ENCODE measurements at regions not wholly inside any gene's neighbourhood (a gene's known extent, or its start where the extent isn't known, plus 50 kb on each side); places are given as distances from the start of the nearest gene placed in this dataset.

DNA sequence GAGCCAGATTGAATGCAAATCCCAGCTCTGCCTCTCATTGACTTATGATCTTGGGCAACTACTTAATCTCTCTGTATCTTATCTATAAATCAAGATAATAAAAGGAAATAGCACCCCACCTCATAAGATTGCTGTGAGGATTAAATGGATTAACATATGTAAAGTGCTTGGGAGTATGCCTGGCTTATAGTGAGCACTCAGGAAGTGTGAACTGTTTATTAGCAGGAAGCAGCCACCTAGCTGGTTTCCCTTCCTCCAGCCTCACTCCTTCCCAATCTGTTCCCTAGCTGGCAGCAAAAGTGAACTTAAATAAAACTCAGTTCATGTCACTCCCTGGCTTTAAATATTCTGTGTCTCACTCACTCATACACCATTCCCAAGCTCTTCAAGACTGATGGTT lies 526.6 kb upstream of the PKDCC start:
- Histone ChIP-seq H3K27ac (no peak overlapping the region), H3K9me3 (no peaks in the 10 kb centered on the region), H3K4me3 (no peak overlapping the region), H3K36me3 (no peaks in the 10 kb centered on the region), H3K4me1 (no peaks in the 10 kb centered on the region), H3K27me3 (no peaks in the 10 kb centered on the region)
- TF ChIP-seq, protein P1, sequence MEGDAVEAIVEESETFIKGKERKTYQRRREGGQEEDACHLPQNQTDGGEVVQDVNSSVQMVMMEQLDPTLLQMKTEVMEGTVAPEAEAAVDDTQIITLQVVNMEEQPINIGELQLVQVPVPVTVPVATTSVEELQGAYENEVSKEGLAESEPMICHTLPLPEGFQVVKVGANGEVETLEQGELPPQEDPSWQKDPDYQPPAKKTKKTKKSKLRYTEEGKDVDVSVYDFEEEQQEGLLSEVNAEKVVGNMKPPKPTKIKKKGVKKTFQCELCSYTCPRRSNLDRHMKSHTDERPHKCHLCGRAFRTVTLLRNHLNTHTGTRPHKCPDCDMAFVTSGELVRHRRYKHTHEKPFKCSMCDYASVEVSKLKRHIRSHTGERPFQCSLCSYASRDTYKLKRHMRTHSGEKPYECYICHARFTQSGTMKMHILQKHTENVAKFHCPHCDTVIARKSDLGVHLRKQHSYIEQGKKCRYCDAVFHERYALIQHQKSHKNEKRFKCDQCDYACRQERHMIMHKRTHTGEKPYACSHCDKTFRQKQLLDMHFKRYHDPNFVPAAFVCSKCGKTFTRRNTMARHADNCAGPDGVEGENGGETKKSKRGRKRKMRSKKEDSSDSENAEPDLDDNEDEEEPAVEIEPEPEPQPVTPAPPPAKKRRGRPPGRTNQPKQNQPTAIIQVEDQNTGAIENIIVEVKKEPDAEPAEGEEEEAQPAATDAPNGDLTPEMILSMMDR (IDR thresholded peaks at IDR 0.05), result no peak
- ATAC-seq (no peak), DNase-seq (no peak), FAIRE-seq (no peak)
- intact Hi-C loops (cut with DNase I), result no loop called here

- WGBS, 2 donors, result 60 to 79% methylated on average over 6 of the region's 6 CpGs
- TF ChIP-seq, protein P1 (IDR thresholded peaks at IDR 0.05), result no peak
- no peaks in the 10 kb centered on the region for H3K36me3 ChIP-seq
- H3K9me3 ChIP-seq, result no peaks in the 10 kb centered on the region
- intact Hi-C loops (cut with DNase I), result no loop called here
- FAIRE-seq (no peak), ATAC-seq (no peak), DNase-seq (no peak)
- no peaks in the 10 kb centered on the region for H3K27me3 ChIP-seq
- H3K4me1 ChIP-seq, result no peaks in the 10 kb centered on the region
- no peak overlapping the region for H3K27ac ChIP-seq
- no peak overlapping the region for H3K4me3 ChIP-seq
Measured at GRCh38 chr2:41527525-41528323, 520.1 kb upstream of the PKDCC start.

GRCh38 chr2:41535575-41535974 lies 512.2 kb upstream of the PKDCC start:
- TF ChIP-seq, protein P1 (IDR thresholded peaks at IDR 0.05), result no peak
- no peak for ATAC-seq
- Histone ChIP-seq H3K9me3 (no peaks in the 10 kb centered on the region), H3K36me3 (no peaks in the 10 kb centered on the region), H3K27me3 (no peaks in the 10 kb centered on the region), H3K4me1 (no peaks in the 10 kb centered on the region), H3K4me3 (no peak overlapping the region), H3K27ac (no peak overlapping the region)
- no peak for FAIRE-seq
- no peak for DNase-seq
- intact Hi-C loops (cut with DNase I), result no loop called here
- WGBS, 2 donors, result 59 to 75% methylated on average over 3 of the region's 3 CpGs

- Histone ChIP-seq H3K36me3 (no peaks in the 10 kb centered on the region), H3K4me1 (no peaks in the 10 kb centered on the region), H3K4me3 (no peak overlapping the region), H3K27ac (no peak overlapping the region), H3K9me3 (no peaks in the 10 kb centered on the region), H3K27me3 (no peaks in the 10 kb centered on the region)
- intact Hi-C loops (cut with DNase I), result no loop called here
- ATAC-seq (no peak), DNase-seq (no peak), FAIRE-seq (no peak)
- WGBS, 2 donors, result 65% methylated on average over 2 of the region's 2 CpGs
- TF ChIP-seq, protein P1 (IDR thresholded peaks at IDR 0.05), result no peak
Measured at GRCh38 chr2:41540272-41540998, 507.4 kb upstream of the PKDCC start.

GRCh38 chr2:41543726-41544125 lies 504.1 kb upstream of the PKDCC start:
- Histone ChIP-seq H3K4me3 (no peak overlapping the region), H3K4me1 (no peaks in the 10 kb centered on the region), H3K36me3 (no peaks in the 10 kb centered on the region), H3K9me3 (no peaks in the 10 kb centered on the region), H3K27me3 (no peaks in the 10 kb centered on the region), H3K27ac (no peak overlapping the region)
- WGBS, 2 donors, result 73 to 80% methylated on average over 2 of the region's 2 CpGs
- ATAC-seq, result no peak
- DNase-seq, result no peak
- FAIRE-seq, result no peak
- intact Hi-C loops (cut with DNase I), result no loop called here
- TF ChIP-seq, protein P1 (IDR thresholded peaks at IDR 0.05), result no peak

Measured in pancreas (tissue), 10 donors.